NCI-H1436 (cell line): ENCODE measurements at regions not wholly inside any gene's neighbourhood (a gene's known extent, or its start where the extent isn't known, plus 50 kb on each side); places are given as distances from the start of the nearest gene placed in this dataset.
"Not testable (repeated sequence)": the region's sequence is repeated elsewhere in the genome, so short reads cannot be mapped to it uniquely, and the experiment has no call there.

Source experiments
- DNase-seq: peaks from one replicate; lab custom pipeline; 2025; lab: John Stamatoyannopoulos, UW

DNA sequence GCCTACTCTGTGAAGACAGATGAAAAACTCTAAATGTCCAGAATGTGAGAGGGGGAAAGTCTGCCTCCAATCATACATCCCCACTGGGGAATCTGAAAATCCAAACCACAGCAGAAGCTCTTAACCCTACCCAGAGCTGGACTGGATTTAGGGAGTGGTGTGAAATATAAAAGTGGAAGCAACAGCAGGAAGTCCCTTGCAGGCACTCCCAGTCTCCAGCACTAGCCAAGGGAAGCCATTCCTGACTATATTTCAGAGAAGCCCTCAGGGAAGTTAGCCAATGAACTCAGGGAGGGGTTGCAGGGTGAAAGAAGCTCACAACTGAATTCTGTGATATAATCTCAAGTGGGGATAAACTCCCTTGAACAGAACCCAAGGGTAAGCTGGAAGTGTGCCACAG lies 51.5 kb downstream of the CRPPA start:
- no peak for DNase-seq

DNA sequence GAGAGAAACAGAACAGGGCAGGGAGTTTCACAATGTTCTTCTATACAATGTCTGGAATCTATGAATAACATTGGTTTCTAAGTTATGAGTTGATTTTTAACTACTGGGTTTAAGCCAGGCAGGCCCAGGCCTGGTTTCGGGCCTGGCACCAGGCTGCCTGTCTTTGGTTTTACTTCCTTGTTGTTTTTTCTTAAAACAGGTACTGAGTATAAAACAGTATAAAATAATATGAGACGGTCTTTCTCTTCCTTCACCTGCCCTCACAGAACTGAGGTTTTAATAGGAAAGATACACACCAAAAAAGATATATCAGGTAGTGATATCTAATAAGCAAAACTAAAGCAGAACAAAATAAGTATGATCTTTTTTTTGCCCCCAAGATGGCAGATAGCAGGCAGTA lies 52.0 kb downstream of the CRPPA start:
- DNase-seq: not testable (repeated sequence)

DNA sequence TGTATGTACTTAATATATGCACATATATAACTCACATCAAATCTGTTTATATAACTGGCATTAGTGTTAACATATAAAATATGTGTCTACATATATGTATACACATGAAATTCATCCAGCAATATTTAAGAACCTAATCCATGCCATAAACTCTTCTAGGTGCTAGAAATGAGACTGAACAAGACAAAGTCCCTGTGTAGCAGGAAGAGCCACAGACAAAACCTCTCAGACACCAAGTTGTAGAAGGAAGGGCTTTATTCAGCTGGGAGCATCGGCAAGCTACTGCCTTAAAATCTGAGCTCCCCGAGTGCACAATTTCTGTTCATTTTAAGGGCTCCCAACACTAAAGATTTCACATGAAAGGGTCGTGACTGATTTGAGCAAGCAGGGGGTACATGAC lies 52.5 kb downstream of the CRPPA start:
- DNase-seq: no peak

- DNase-seq: no peak
Measured at GRCh38 chr7:16367115-16367514, 54.2 kb downstream of the CRPPA start.

DNA sequence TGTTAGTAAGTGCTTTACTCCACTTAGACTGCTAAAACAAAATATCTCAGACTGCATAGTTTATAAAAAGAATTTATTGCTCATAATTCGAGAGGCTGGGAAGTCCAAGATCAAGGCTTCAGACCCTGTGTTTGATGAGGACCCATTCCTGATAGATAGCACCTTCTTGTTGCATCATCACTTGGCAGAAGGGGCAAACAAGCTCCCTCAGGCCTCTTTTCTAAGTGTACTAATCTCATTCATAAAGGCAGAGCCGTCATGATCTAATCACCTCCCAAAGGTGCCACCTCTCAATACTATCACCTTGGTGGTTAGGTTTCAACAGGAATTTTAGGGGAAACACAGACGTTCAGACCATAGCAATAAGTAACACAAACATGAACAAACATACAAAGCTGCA lies 55.4 kb downstream of the CRPPA start:
- DNase-seq: no peak

GRCh38 chr7:16365177-16365576 lies 56.2 kb downstream of the CRPPA start:
- DNase-seq: no peak

- no peak for DNase-seq
Measured at GRCh38 chr7:16359216-16359615, 62.1 kb downstream of the CRPPA start.

- no peak for DNase-seq
Measured at GRCh38 chr7:16357921-16358320, 63.4 kb downstream of the CRPPA start.

DNA sequence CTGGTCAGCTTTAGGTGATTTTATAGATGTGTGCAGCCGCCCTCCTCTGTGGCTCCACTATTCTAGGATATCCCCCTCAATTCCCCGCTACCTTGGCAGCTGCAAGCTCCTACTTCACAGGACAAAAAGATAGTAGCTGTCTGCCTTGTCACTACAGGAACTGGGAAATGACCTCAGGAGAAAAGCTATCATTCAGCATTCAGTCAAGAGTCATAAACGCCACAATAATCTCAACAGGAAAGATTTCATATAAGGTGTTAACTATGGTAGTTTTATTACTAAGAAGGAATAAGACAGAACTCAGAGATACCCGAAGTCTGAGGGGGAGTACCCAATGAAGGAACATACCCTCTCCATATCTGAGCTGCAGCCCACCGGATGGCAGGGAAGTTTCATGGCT lies 63.9 kb downstream of the CRPPA start:
- no peak for DNase-seq

- DNase-seq: no peak
Measured at GRCh38 chr7:16356301-16356958, 64.9 kb downstream of the CRPPA start.

- no peak for DNase-seq
Measured at GRCh38 chr7:16354573-16354972, 66.8 kb downstream of the CRPPA start.

- DNase-seq: no peak
Measured at GRCh38 chr7:16353226-16353625, 68.1 kb downstream of the CRPPA start.

DNA sequence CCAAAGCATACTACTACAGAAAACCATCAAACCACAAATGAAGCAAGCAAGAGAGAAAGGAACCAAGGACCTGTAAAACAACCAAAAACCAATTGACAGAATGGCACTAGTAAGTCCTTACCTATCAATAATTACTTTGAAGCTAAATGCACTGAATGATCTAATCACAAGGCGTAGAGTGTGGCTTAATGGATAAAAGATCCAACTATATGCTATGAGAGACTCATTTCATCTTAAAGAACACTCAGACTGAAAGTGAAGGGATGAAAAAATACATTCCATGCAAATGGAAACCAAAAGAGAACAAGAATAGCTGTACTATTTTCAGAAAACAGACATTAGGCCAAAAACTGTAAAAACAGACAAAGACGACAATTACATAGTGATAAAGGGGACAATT lies 70.7 kb downstream of the CRPPA start:
- DNase-seq: no peak

- no peak for DNase-seq
Measured at GRCh38 chr7:16348251-16348650, 73.1 kb downstream of the CRPPA start.

GRCh38 chr7:16347827-16348192 lies 73.5 kb downstream of the CRPPA start:
- no peak for DNase-seq

GRCh38 chr7:16347066-16347826 lies 74.1 kb downstream of the CRPPA start:
- DNase-seq: no peak

- DNase-seq: no peak
Measured at GRCh38 chr7:16345979-16346958, 75.1 kb downstream of the CRPPA start.

GRCh38 chr7:16344927-16345326 lies 76.4 kb downstream of the CRPPA start:
- DNase-seq: no peak

DNA sequence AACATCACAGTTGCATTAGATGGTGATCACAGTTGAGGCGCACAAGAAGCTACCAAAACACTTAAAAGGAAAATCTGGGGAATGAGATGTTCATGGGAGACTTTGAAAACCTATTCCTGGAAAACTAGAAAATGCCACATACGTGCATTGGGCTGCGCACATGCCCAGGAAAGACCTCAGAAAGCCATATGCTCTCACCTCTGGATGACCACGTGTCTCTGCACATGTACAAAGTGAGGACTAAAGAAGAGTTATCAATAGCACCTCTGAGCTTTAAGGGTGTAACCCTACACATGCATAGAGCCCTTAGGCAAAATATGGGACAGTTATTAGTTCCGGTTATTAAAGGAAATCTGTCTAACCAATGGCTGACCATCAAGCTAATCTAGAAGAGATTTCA lies 77.7 kb downstream of the CRPPA start:
- DNase-seq: no peak

DNA sequence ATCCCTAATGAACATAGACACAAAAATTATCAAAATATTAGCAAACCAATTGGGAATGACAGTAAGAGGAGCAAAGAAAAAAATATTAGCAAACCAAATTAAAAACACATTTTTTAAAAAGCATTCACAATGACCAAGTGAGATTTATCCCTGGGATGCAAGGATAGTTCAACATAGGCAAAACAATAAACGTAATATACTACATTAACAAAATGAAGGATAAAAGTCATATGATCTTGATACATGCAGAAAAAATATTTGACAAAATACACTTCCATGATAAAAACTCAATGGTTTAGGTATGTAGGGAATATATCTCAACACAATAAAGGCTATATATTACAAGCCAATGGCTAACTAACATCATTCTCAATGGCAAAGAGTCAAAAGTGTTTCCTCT lies 83.3 kb downstream of the CRPPA start:
- no peak for DNase-seq

- DNase-seq: no peak
Measured at GRCh38 chr7:16326106-16326505, 95.2 kb downstream of the CRPPA start.

- no peak for DNase-seq
Measured at GRCh38 chr7:16323313-16323712, 98.0 kb downstream of the CRPPA start.
